Left lobe of liver (tissue), 2 donors: ENCODE measurements at regions not wholly inside any gene's neighbourhood (a gene's known extent, or its start where the extent isn't known, plus 50 kb on each side); places are given as distances from the start of the nearest gene placed in this dataset.
A peak's percentile ranks its signal among the peaks of the same experiment; 100 is the strongest.

Source experiments
- ATAC-seq: fragments of 200-7000 bp; cut with Tn5 transposase; one replicate; pipeline ENCODE4 v1.9.1; 2020; ENCODE audit warnings: mild to moderate bottlenecking, moderate library complexity
- DNase-seq: peaks from one replicate; pipeline ENCODE4 v3.0.0-alpha.2; 2020; ENCODE audit warnings: low spot score
- donor health status: DM: no; HTN: no; CAD: no; lungs with moderate emphysema.
- donor health status: DM: no; HTN: yes; CAD: no.

GRCh38 chr11:116176484-116177005 lies 596.2 kb downstream of the BUD13 start:
- DNase-seq (no peak), ATAC-seq (no peak)

- no peak for ATAC-seq
Measured at GRCh38 chr11:116175707-116176106, 597.1 kb downstream of the BUD13 start.

GRCh38 chr11:116173941-116174911 lies 598.6 kb downstream of the BUD13 start:
- DNase-seq = no peak
- ATAC-seq = no peak

More at GRCh38 chr11:116175707-116176106, 597.1 kb downstream of the BUD13 start:
- DNase-seq = no peak

- DNase-seq (no peak), ATAC-seq (no peak)
Measured at GRCh38 chr11:116173506-116173905, 599.3 kb downstream of the BUD13 start.

- ATAC-seq (no peak), DNase-seq (no peak)
Measured at GRCh38 chr11:116172851-116173250, 599.9 kb downstream of the BUD13 start.

GRCh38 chr11:116172156-116172555 lies 600.6 kb downstream of the BUD13 start:
- no peak for DNase-seq
- ATAC-seq = no peak

GRCh38 chr11:116171271-116172140 lies 601.3 kb downstream of the BUD13 start:
- DNase-seq (no peak), ATAC-seq (no peak)

- DNase-seq (no peak), ATAC-seq (no peak)
Measured at GRCh38 chr11:116170526-116171120, 602.2 kb downstream of the BUD13 start.

- DNase-seq (no peak), ATAC-seq (no peak)
Measured at GRCh38 chr11:116169776-116170175, 603.0 kb downstream of the BUD13 start.

GRCh38 chr11:116168459-116168787 lies 604.4 kb downstream of the BUD13 start:
- no peak for ATAC-seq
- no peak for DNase-seq

GRCh38 chr11:116167706-116168458 lies 604.9 kb downstream of the BUD13 start:
- ATAC-seq (no peak), DNase-seq (peak; percentile 29)

GRCh38 chr11:116166573-116167465 lies 606.0 kb downstream of the BUD13 start:
- ATAC-seq (no peak), DNase-seq (no peak)

- ATAC-seq (no peak), DNase-seq (no peak)
Measured at GRCh38 chr11:116164843-116165242, 607.9 kb downstream of the BUD13 start.

- ATAC-seq = no peak
- no peak for DNase-seq
Measured at GRCh38 chr11:116162886-116163230, 609.9 kb downstream of the BUD13 start.

GRCh38 chr11:116162086-116162885 lies 610.5 kb downstream of the BUD13 start:
- DNase-seq (no peak), ATAC-seq (no peak)

- ATAC-seq = no peak
Measured at GRCh38 chr11:116148645-116149044, 624.1 kb downstream of the BUD13 start.

GRCh38 chr11:116148056-116148455 lies 624.7 kb downstream of the BUD13 start:
- no peak for DNase-seq

More at GRCh38 chr11:116148645-116149044, 624.1 kb downstream of the BUD13 start:
- no peak for DNase-seq

GRCh38 chr11:116145187-116145865 lies 627.5 kb downstream of the BUD13 start:
- no peak for DNase-seq
- ATAC-seq = no peak

More at GRCh38 chr11:116148056-116148455, 624.7 kb downstream of the BUD13 start:
- no peak for ATAC-seq
